ENCODE measurements at regions not wholly inside any gene's neighbourhood (a gene's known extent, or its start where the extent isn't known, plus 50 kb on each side); places are given as distances from the start of the nearest gene placed in this dataset.

- DNase-seq = no peak
- H3K36me3 ChIP-seq (ENCODE audit: control insufficient read depth in 2 of 3, insufficient read depth in 3 of 3, low read length in 3 of 3) = no peaks in the 10 kb centered on the region
- FAIRE-seq = peak; percentile 57
- no peak overlapping the region for H3K4me3 ChIP-seq (ENCODE audit: low read length in 3 of 3)
- intact Hi-C loops (cut with DNase I) = no loop called here
- TF ChIP-seq CTCF (IDR thresholded peaks at IDR 0.05; ENCODE audit: borderline replicate concordance, extremely low read depth, insufficient read depth) = no peak
- no peaks in the 10 kb centered on the region for H3K4me1 ChIP-seq (ENCODE audit: control insufficient read depth in 2 of 3, insufficient read depth in 2 of 3, low read depth in 1 of 3, low read length in 3 of 3)
- no peak overlapping the region for H3K9ac ChIP-seq (ENCODE audit: low read length in 3 of 3)
- H3K27ac ChIP-seq (ENCODE audit: low read depth in 2 of 2, low read length in 2 of 2) = no peak overlapping the region
- H3K9me3 ChIP-seq (ENCODE audit: control insufficient read depth in 2 of 3, insufficient read depth in 1 of 3, low read length in 3 of 3) = no peaks in the 10 kb centered on the region
- H3K27me3 ChIP-seq (ENCODE audit: control insufficient read depth, insufficient read depth, low read length) = no peaks in the 10 kb centered on the region
Observed at GRCh38 chr2:138364554-138365162, 136.9 kb upstream of the SPOPL start.

GRCh38 chr2:138365581-138365980, 136.0 kb upstream of the SPOPL start:
- Histone ChIP-seq H3K9ac (ENCODE audit: low read length in 3 of 3) (no peak overlapping the region), H3K4me3 (ENCODE audit: low read length in 3 of 3) (no peak overlapping the region), H3K27ac (ENCODE audit: low read depth in 2 of 2, low read length in 2 of 2) (no peak overlapping the region), H3K4me1 (ENCODE audit: control insufficient read depth in 2 of 3, insufficient read depth in 2 of 3, low read depth in 1 of 3, low read length in 3 of 3) (no peaks in the 10 kb centered on the region), H3K9me3 (ENCODE audit: control insufficient read depth in 2 of 3, insufficient read depth in 1 of 3, low read length in 3 of 3) (no peaks in the 10 kb centered on the region), H3K27me3 (ENCODE audit: control insufficient read depth, insufficient read depth, low read length) (no peaks in the 10 kb centered on the region), H3K36me3 (ENCODE audit: control insufficient read depth in 2 of 3, insufficient read depth in 3 of 3, low read length in 3 of 3) (no peaks in the 10 kb centered on the region)
- no peak for TF ChIP-seq CTCF (IDR thresholded peaks at IDR 0.05; ENCODE audit: borderline replicate concordance, extremely low read depth, insufficient read depth)
- intact Hi-C loops (cut with DNase I) = no loop called here
- FAIRE-seq = no peak
- no peak for DNase-seq

GRCh38 chr2:138369856-138370255, 131.7 kb upstream of the SPOPL start:
- intact Hi-C loops (cut with DNase I) = no loop called here
- no peak overlapping the region for H3K9ac ChIP-seq (ENCODE audit: low read length in 3 of 3)
- H3K4me1 ChIP-seq (ENCODE audit: control insufficient read depth in 2 of 3, insufficient read depth in 2 of 3, low read depth in 1 of 3, low read length in 3 of 3) = no peaks in the 10 kb centered on the region
- FAIRE-seq (no peak), DNase-seq (no peak)
- H3K27me3 ChIP-seq (ENCODE audit: control insufficient read depth, insufficient read depth, low read length) = no peaks in the 10 kb centered on the region
- TF ChIP-seq CTCF (IDR thresholded peaks at IDR 0.05; ENCODE audit: borderline replicate concordance, extremely low read depth, insufficient read depth) = no peak
- no peaks in the 10 kb centered on the region for H3K36me3 ChIP-seq (ENCODE audit: control insufficient read depth in 2 of 3, insufficient read depth in 3 of 3, low read length in 3 of 3)
- H3K27ac ChIP-seq (ENCODE audit: low read depth in 2 of 2, low read length in 2 of 2) = no peak overlapping the region
- no peak overlapping the region for H3K4me3 ChIP-seq (ENCODE audit: low read length in 3 of 3)
- no peaks in the 10 kb centered on the region for H3K9me3 ChIP-seq (ENCODE audit: control insufficient read depth in 2 of 3, insufficient read depth in 1 of 3, low read length in 3 of 3)

- Histone ChIP-seq H3K27me3 (ENCODE audit: control insufficient read depth, insufficient read depth, low read length) (no peaks in the 10 kb centered on the region), H3K4me3 (ENCODE audit: low read length in 3 of 3) (no peak overlapping the region), H3K27ac (ENCODE audit: low read depth in 2 of 2, low read length in 2 of 2) (no peak overlapping the region), H3K9me3 (ENCODE audit: control insufficient read depth in 2 of 3, insufficient read depth in 1 of 3, low read length in 3 of 3) (no peaks in the 10 kb centered on the region), H3K4me1 (ENCODE audit: control insufficient read depth in 2 of 3, insufficient read depth in 2 of 3, low read depth in 1 of 3, low read length in 3 of 3) (no peaks in the 10 kb centered on the region), H3K9ac (ENCODE audit: low read length in 3 of 3) (no peak overlapping the region), H3K36me3 (ENCODE audit: control insufficient read depth in 2 of 3, insufficient read depth in 3 of 3, low read length in 3 of 3) (no peaks in the 10 kb centered on the region)
- DNase-seq = peak in 2 of 5 donors; percentile 53 to 64
- peak; percentile 52 for FAIRE-seq
- intact Hi-C loops (cut with DNase I) = no loop called here
- TF ChIP-seq CTCF (IDR thresholded peaks at IDR 0.05; ENCODE audit: borderline replicate concordance, extremely low read depth, insufficient read depth) = peak; percentile 58
Observed at GRCh38 chr2:138373993-138374408, 127.6 kb upstream of the SPOPL start.
